DND-41 (cell line): ENCODE measurements at regions not wholly inside any gene's neighbourhood (a gene's known extent, or its start where the extent isn't known, plus 50 kb on each side); places are given as distances from the start of the nearest gene placed in this dataset.

Experiments used
- ATAC-seq: fragments of 200-7000 bp; cut with Tn5 transposase; 3 replicates; pipeline ENCODE4 v1.9.1; 2021; ENCODE audit warnings: low read depth; ENCODE audit not compliant: insufficient read depth
- DNase-seq: peaks from one replicate; pipeline ENCODE4 v3.0.0-alpha.2; 2020
- H2AFZ ChIP-seq: 2 replicates; pipeline ENCODE4 v1.6.0; 2012; ENCODE audit warnings: low read depth, low read length
- H3K27ac ChIP-seq: 2 replicates; pipeline ENCODE4 v1.5.1; 2012; ENCODE audit warnings: low read length, inconsistent platforms
- H3K27me3 ChIP-seq: fragments of 200-600 bp; sonication (generic); 2 replicates; pipeline ENCODE4 v1.6.0; 2012; ENCODE audit warnings: low read length, mild to moderate bottlenecking, inconsistent platforms; ENCODE audit not compliant: insufficient read depth, poor library complexity
- H3K36me3 ChIP-seq: 2 replicates; pipeline ENCODE4 v1.5.1; 2012; ENCODE audit warnings: low read length, inconsistent platforms; ENCODE audit not compliant: insufficient read depth
- H3K4me1 ChIP-seq: 2 replicates; pipeline ENCODE4 v1.5.1; 2012; ENCODE audit warnings: mild to moderate bottlenecking, low read length; ENCODE audit not compliant: insufficient read depth
- H3K4me2 ChIP-seq: 2 replicates; pipeline ENCODE4 v1.6.0; 2012; ENCODE audit warnings: mild to moderate bottlenecking, moderate library complexity, low read length, inconsistent platforms; ENCODE audit not compliant: insufficient read depth
- H3K4me3 ChIP-seq, 2 experiments: fragments of 200-600 bp in 1 of 2; shearing (Covaris generic) in 1 of 2; 2 replicates each; pipeline ENCODE4 v1.5.1; 2012 to 2016; ENCODE audit warnings: inconsistent platforms in 2 of 2, low read length in 2 of 2, mild to moderate bottlenecking in 2 of 2, low read depth in 1 of 2, moderate library complexity in 1 of 2
- H3K79me2 ChIP-seq: 2 replicates; pipeline ENCODE4 v1.6.0; 2012; ENCODE audit warnings: low read length, inconsistent platforms; ENCODE audit not compliant: insufficient read depth
- H3K9ac ChIP-seq: 2 replicates; pipeline ENCODE4 v1.6.0; 2012; ENCODE audit warnings: low read depth, mild to moderate bottlenecking, inconsistent platforms, low read length, moderate library complexity
- H3K9me3 ChIP-seq: 2 replicates; pipeline ENCODE4 v1.5.1; 2012; ENCODE audit warnings: low read length, moderate library complexity, mild to moderate bottlenecking, inconsistent platforms; ENCODE audit not compliant: insufficient read depth, severe bottlenecking
- H4K20me1 ChIP-seq: 2 replicates; pipeline ENCODE4 v1.6.0; 2012; ENCODE audit warnings: low read length; ENCODE audit not compliant: insufficient read depth
- CTCF ChIP-seq: IDR thresholded peaks from 2 replicates; pipeline ENCODE4 v1.5.1; 2012; ENCODE audit warnings: borderline replicate concordance, low read length, moderate library complexity, mild to moderate bottlenecking; ENCODE audit not compliant: poor library complexity, severe bottlenecking; ENCODE audit errors: extremely low read depth
- EZH2 ChIP-seq: IDR thresholded peaks from 3 replicates; pipeline ENCODE4 v1.6.1; 2012; ENCODE audit warnings: borderline replicate concordance, low read depth, mild to moderate bottlenecking, moderate library complexity, low read length, inconsistent platforms; ENCODE audit not compliant: severe bottlenecking

DNA sequence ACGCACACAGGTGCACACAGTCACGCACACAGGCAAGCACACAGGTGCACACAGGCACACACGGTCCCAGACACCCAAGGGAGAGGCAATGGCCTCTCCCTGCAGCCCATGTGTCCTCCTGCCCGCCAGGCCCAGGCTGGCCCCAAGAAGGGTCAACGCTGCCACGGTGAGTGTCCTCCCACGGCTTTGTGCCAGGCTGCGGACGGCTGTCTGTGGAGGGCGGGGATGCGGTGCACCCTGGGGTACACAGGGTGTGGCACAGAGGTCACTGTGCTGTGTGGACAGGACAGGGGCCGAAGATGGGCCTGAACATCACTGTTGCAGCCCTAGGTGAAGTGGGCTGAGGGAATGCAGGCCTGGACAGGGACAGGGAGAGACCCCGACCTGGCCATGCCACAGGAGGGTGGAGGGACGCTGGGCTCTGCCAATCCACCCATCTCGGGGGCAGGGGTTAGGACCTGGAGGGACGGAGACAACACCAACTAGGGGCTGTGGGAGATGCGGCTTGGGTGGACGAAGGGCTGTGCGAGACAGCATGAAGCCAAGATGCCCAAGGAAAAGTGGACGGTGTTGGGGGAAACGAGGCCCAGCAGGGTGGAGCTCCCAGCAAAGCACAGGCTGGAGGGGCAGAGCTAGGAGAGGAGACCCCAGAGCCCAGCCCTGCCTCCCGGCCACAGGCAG is 523.8 kb downstream of the BRD1 start:
- Histone ChIP-seq H3K79me2 (no peaks in the 10 kb centered on the region), H3K9ac (no peak overlapping the region), H3K27ac (no peak overlapping the region), H3K4me2 (no peak overlapping the region), H3K4me3 (no peak overlapping the region), H4K20me1 (peaks cover 7% of the 10 kb centered on the region), H2AFZ (no peak overlapping the region), H3K9me3 (no peaks in the 10 kb centered on the region), H3K27me3 (no peaks in the 10 kb centered on the region), H3K36me3 (no peaks in the 10 kb centered on the region), H3K4me1 (no peaks in the 10 kb centered on the region)
- no peak for TF ChIP-seq CTCF
- no peak for TF ChIP-seq EZH2
- ATAC-seq, result no peak
- DNase-seq, result no peak

- H3K4me1 ChIP-seq, result no peaks in the 10 kb centered on the region
- H3K36me3 ChIP-seq, result no peaks in the 10 kb centered on the region
- no peaks in the 10 kb centered on the region for H3K9me3 ChIP-seq
- H3K27ac ChIP-seq, result no peak overlapping the region
- H3K4me3 ChIP-seq, result no peak overlapping the region
- no peaks in the 10 kb centered on the region for H3K27me3 ChIP-seq
- H2AFZ ChIP-seq, result no peak overlapping the region
- DNase-seq, result no peak
- TF ChIP-seq CTCF (no peak), EZH2 (no peak)
- H3K9ac ChIP-seq, result no peak overlapping the region
- H3K4me2 ChIP-seq, result no peak overlapping the region
- no peaks in the 10 kb centered on the region for H3K79me2 ChIP-seq
- peaks cover 7% of the 10 kb centered on the region for H4K20me1 ChIP-seq
- no peak for ATAC-seq
Observed at GRCh38 chr22:49303061-49303735, 524.5 kb downstream of the BRD1 start.

DNA sequence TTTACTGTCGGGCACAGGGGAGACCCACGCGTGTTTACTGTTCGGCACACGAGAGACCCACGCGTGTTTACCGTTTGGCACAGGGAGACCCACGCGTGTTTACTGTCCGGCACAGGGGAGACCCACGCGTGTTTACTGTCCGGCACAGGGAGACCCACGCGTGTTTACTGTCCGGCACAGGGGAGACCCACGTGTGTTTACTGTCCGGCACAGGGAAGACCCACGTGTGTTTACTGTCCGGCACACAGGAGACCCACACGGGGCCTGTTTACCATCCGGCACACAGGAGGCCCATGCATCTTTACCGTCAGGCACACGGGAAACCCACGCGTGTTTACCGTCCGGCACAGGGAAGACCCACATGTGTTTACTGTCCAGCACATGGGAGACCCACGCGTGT is 525.1 kb downstream of the BRD1 start:
- no peak overlapping the region for H3K4me2 ChIP-seq
- H3K36me3 ChIP-seq, result no peaks in the 10 kb centered on the region
- no peaks in the 10 kb centered on the region for H3K79me2 ChIP-seq
- DNase-seq (no peak), ATAC-seq (no peak)
- H3K4me3 ChIP-seq, result no peak overlapping the region
- H4K20me1 ChIP-seq, result peaks cover 7% of the 10 kb centered on the region
- H3K9ac ChIP-seq, result no peak overlapping the region
- no peaks in the 10 kb centered on the region for H3K27me3 ChIP-seq
- H3K9me3 ChIP-seq, result no peaks in the 10 kb centered on the region
- TF ChIP-seq EZH2 (no peak), CTCF (no peak)
- no peak overlapping the region for H2AFZ ChIP-seq
- no peaks in the 10 kb centered on the region for H3K4me1 ChIP-seq
- no peak overlapping the region for H3K27ac ChIP-seq
